ENCODE measurements at regions not wholly inside any gene's neighbourhood (a gene's known extent, or its start where the extent isn't known, plus 50 kb on each side); places are given as distances from the start of the nearest gene placed in this dataset.

- TF ChIP-seq POLR2A (IDR thresholded peaks at IDR 0.05), result no peak
- TF ChIP-seq CTCF (IDR thresholded peaks at IDR 0.05), result no peak
- DNase-seq (no peak), ATAC-seq (no peak)
- H3K27ac ChIP-seq, result no peak overlapping the region
- no peak overlapping the region for H3K4me3 ChIP-seq
- intact Hi-C loops (cut with DNase I), result no loop called here
- H3K9me3 ChIP-seq, result no peaks in the 10 kb centered on the region
- no peaks in the 10 kb centered on the region for H3K4me1 ChIP-seq
- H3K36me3 ChIP-seq (replicated peaks in 1 of 2; ENCODE audit: insufficient read depth in 1 of 2, low read depth in 2 of 2), result no peaks in the 10 kb centered on the region
- H3K27me3 ChIP-seq, result no peaks in the 10 kb centered on the region
These were observed 505.0 kb downstream of the BCOR start for GRCh38 chrX:39592776-39593175.

- intact Hi-C loops (cut with DNase I), result no loop called here
- no peaks in the 10 kb centered on the region for H3K27me3 ChIP-seq
- no peaks in the 10 kb centered on the region for H3K36me3 ChIP-seq (replicated peaks in 1 of 2; ENCODE audit: insufficient read depth in 1 of 2, low read depth in 2 of 2)
- TF ChIP-seq POLR2A (IDR thresholded peaks at IDR 0.05) (no peak), CTCF (IDR thresholded peaks at IDR 0.05) (no peak)
- no peak for DNase-seq
- no peak overlapping the region for H3K27ac ChIP-seq
- WGBS, 2 donors, result 36% methylated on average over 1 of the region's 1 CpG; no CpG with 5 or more reads in 1 of the 2 donors
- no peak for ATAC-seq
- no peaks in the 10 kb centered on the region for H3K9me3 ChIP-seq
- H3K4me3 ChIP-seq, result no peak overlapping the region
- H3K4me1 ChIP-seq, result no peaks in the 10 kb centered on the region
These were observed 501.8 kb downstream of the BCOR start for GRCh38 chrX:39595977-39596376.

- H3K9me3 ChIP-seq, result no peaks in the 10 kb centered on the region
- no peak overlapping the region for H3K4me3 ChIP-seq
- H3K36me3 ChIP-seq (replicated peaks in 1 of 2; ENCODE audit: insufficient read depth in 1 of 2, low read depth in 2 of 2), result no peaks in the 10 kb centered on the region
- DNase-seq (no peak), ATAC-seq (no peak)
- H3K4me1 ChIP-seq, result no peaks in the 10 kb centered on the region
- no peaks in the 10 kb centered on the region for H3K27me3 ChIP-seq
- no peak overlapping the region for H3K27ac ChIP-seq
- intact Hi-C loops (cut with DNase I), result no loop called here
- TF ChIP-seq POLR2A (IDR thresholded peaks at IDR 0.05) (no peak), CTCF (IDR thresholded peaks at IDR 0.05) (no peak)
These were observed 501.3 kb downstream of the BCOR start for GRCh38 chrX:39596437-39596836.

- Histone ChIP-seq H3K4me3 (no peak overlapping the region), H3K27ac (no peak overlapping the region), H3K36me3 (replicated peaks in 1 of 2; ENCODE audit: insufficient read depth in 1 of 2, low read depth in 2 of 2) (no peaks in the 10 kb centered on the region), H3K4me1 (no peaks in the 10 kb centered on the region), H3K9me3 (no peaks in the 10 kb centered on the region), H3K27me3 (no peaks in the 10 kb centered on the region)
- no peak for ATAC-seq
- WGBS, 2 donors, result 53 to 69% methylated on average over 2 to 6 of the region's 6 CpGs
- TF ChIP-seq POLR2A (IDR thresholded peaks at IDR 0.05), result no peak
- no peak for TF ChIP-seq CTCF (IDR thresholded peaks at IDR 0.05)
- DNase-seq, result no peak
- intact Hi-C loops (cut with DNase I), result no loop called here
These were observed 498.4 kb downstream of the BCOR start for GRCh38 chrX:39599339-39599738.

GRCh38 chrX:39600222-39600621 lies 497.5 kb downstream of the BCOR start:
- Histone ChIP-seq H3K4me1 (no peaks in the 10 kb centered on the region), H3K36me3 (replicated peaks in 1 of 2; ENCODE audit: insufficient read depth in 1 of 2, low read depth in 2 of 2) (no peaks in the 10 kb centered on the region), H3K27me3 (no peaks in the 10 kb centered on the region), H3K4me3 (no peak overlapping the region), H3K9me3 (no peaks in the 10 kb centered on the region), H3K27ac (no peak overlapping the region)
- 64 to 69% methylated on average over 6 of the region's 6 CpGs for WGBS, 2 donors
- DNase-seq (no peak), ATAC-seq (no peak)
- intact Hi-C loops (cut with DNase I), result no loop called here
- TF ChIP-seq CTCF (IDR thresholded peaks at IDR 0.05) (no peak), POLR2A (IDR thresholded peaks at IDR 0.05) (no peak)

Measured in body of pancreas (tissue), 4 donors.